ENCODE measurements at regions not wholly inside any gene's neighbourhood (a gene's known extent, or its start where the extent isn't known, plus 50 kb on each side); places are given as distances from the start of the nearest gene placed in this dataset.

DNA sequence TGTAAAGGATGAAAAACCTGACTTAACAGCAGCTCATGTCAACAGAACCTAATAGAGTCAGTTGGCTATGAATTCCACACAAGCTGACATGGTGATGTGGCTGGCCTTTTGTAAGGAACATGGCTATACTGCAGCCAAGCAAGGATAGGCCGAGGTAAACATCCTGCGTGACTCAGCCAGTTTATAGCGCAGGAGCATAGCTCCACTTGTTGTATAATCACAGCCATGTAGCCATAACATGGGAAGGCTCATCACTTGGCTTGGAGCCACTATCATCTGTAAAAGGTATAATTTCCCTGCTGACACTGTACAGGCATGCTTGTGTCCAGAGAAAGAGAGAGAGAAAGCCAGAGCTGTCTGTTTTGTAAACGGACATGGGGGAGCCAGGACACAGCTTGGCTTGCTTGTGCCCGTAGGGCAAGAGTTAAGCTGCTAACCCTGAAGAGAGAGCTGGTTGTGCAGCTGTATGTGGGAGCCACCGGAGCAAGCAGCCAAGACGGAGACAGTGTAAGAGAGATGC is 104.4 kb upstream of the PLET1 start:
- TF ChIP-seq, protein P1, sequence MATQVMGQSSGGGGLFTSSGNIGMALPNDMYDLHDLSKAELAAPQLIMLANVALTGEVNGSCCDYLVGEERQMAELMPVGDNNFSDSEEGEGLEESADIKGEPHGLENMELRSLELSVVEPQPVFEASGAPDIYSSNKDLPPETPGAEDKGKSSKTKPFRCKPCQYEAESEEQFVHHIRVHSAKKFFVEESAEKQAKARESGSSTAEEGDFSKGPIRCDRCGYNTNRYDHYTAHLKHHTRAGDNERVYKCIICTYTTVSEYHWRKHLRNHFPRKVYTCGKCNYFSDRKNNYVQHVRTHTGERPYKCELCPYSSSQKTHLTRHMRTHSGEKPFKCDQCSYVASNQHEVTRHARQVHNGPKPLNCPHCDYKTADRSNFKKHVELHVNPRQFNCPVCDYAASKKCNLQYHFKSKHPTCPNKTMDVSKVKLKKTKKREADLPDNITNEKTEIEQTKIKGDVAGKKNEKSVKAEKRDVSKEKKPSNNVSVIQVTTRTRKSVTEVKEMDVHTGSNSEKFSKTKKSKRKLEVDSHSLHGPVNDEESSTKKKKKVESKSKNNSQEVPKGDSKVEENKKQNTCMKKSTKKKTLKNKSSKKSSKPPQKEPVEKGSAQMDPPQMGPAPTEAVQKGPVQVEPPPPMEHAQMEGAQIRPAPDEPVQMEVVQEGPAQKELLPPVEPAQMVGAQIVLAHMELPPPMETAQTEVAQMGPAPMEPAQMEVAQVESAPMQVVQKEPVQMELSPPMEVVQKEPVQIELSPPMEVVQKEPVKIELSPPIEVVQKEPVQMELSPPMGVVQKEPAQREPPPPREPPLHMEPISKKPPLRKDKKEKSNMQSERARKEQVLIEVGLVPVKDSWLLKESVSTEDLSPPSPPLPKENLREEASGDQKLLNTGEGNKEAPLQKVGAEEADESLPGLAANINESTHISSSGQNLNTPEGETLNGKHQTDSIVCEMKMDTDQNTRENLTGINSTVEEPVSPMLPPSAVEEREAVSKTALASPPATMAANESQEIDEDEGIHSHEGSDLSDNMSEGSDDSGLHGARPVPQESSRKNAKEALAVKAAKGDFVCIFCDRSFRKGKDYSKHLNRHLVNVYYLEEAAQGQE (IDR thresholded peaks at IDR 0.05; ENCODE audit: insufficient read depth in 1 of 2, low read depth in 2 of 2, low read length in 2 of 2): no peak
- TF ChIP-seq SIN3A (IDR thresholded peaks at IDR 0.05; ENCODE audit: borderline replicate concordance, insufficient read depth, low read length): no peak
- TF ChIP-seq POLR2AphosphoS5 (IDR thresholded peaks at IDR 0.05; ENCODE audit: low read depth, low read length): no peak
- peak; percentile 78 for TF ChIP-seq FOXP2 (optimal IDR thresholded peaks at IDR 0.05; ENCODE audit: borderline replicate concordance, extremely low read depth, extremely low read length, insufficient read depth)
- no peak for TF ChIP-seq TAF1 (IDR thresholded peaks at IDR 0.05; ENCODE audit: borderline replicate concordance, insufficient read depth, low read length)

DNA sequence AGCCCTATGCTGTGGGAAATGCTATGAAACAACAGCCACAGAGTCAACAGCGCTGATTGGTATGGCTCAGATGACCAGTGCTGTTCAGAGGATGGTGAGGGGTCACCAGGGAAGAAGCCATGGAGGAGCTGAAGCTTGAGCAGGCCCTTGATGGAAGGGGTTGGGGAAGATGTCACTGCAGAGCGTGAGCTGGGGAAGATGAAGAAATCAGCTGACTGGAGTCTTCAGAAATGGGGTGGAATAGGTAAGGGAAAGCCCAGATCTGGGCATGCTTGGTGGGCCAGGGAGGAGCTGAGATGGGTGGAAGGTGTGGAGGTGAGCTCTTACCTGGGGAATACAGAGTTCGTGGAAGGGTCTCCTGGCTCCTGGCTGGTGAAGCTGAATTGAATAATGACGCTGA is 105.4 kb upstream of the PLET1 start:
- no peak for TF ChIP-seq POLR2AphosphoS5 (IDR thresholded peaks at IDR 0.05; ENCODE audit: low read depth, low read length)
- TF ChIP-seq FOXP2 (optimal IDR thresholded peaks at IDR 0.05; ENCODE audit: borderline replicate concordance, extremely low read depth, extremely low read length, insufficient read depth): no peak
- TF ChIP-seq, protein P1 (IDR thresholded peaks at IDR 0.05; ENCODE audit: insufficient read depth in 1 of 2, low read depth in 2 of 2, low read length in 2 of 2): no peak
- TF ChIP-seq TAF1 (IDR thresholded peaks at IDR 0.05; ENCODE audit: borderline replicate concordance, insufficient read depth, low read length): no peak
- no peak for TF ChIP-seq SIN3A (IDR thresholded peaks at IDR 0.05; ENCODE audit: borderline replicate concordance, insufficient read depth, low read length)

DNA sequence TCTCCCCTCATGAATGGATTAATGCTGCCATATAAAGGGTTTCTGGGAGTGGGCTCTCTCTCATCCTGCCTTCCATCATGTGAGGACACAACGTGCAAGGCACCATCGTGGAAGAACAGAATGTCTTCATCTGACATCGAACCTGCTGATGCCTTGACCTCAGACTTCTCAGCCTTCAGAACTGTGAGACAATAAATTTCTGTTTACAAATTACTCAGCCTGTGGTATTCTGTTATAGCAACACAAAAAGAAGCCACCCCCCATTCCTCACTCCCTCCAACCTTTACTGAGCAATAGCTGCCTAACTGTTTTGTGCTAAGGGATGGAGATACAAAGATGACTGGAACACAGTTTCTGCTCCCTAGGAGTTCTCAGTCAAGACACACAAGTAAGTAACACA is 106.1 kb upstream of the PLET1 start:
- TF ChIP-seq POLR2AphosphoS5 (IDR thresholded peaks at IDR 0.05; ENCODE audit: low read depth, low read length) (no peak), TAF1 (IDR thresholded peaks at IDR 0.05; ENCODE audit: borderline replicate concordance, insufficient read depth, low read length) (no peak), SIN3A (IDR thresholded peaks at IDR 0.05; ENCODE audit: borderline replicate concordance, insufficient read depth, low read length) (no peak), FOXP2 (optimal IDR thresholded peaks at IDR 0.05; ENCODE audit: borderline replicate concordance, extremely low read depth, extremely low read length, insufficient read depth) (no peak)
- TF ChIP-seq, protein P1 (IDR thresholded peaks at IDR 0.05; ENCODE audit: insufficient read depth in 1 of 2, low read depth in 2 of 2, low read length in 2 of 2): no peak

DNA sequence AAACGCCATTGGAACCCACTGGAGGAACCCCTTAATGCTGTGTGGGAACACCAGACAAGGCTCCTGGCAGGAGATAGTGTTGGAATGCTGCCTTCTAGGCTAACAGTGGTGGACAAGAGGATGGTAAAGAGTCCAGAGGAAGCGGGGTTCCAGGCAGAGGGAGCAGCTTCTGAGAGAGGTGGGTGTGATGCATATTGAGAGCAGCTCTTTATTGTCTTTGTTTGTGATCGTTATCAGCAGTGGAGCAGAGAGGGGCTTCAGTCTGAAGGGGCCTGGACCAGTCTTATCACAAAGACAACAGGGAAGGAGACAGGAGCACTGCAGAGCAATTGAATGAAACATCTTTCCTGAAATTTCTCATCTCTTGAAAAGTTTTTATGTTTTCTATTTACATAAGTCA is 106.8 kb upstream of the PLET1 start:
- TF ChIP-seq SIN3A (IDR thresholded peaks at IDR 0.05; ENCODE audit: borderline replicate concordance, insufficient read depth, low read length) (no peak), POLR2AphosphoS5 (IDR thresholded peaks at IDR 0.05; ENCODE audit: low read depth, low read length) (no peak), TAF1 (IDR thresholded peaks at IDR 0.05; ENCODE audit: borderline replicate concordance, insufficient read depth, low read length) (no peak), FOXP2 (optimal IDR thresholded peaks at IDR 0.05; ENCODE audit: borderline replicate concordance, extremely low read depth, extremely low read length, insufficient read depth) (no peak)
- TF ChIP-seq, protein P1 (IDR thresholded peaks at IDR 0.05; ENCODE audit: insufficient read depth in 1 of 2, low read depth in 2 of 2, low read length in 2 of 2): no peak

DNA sequence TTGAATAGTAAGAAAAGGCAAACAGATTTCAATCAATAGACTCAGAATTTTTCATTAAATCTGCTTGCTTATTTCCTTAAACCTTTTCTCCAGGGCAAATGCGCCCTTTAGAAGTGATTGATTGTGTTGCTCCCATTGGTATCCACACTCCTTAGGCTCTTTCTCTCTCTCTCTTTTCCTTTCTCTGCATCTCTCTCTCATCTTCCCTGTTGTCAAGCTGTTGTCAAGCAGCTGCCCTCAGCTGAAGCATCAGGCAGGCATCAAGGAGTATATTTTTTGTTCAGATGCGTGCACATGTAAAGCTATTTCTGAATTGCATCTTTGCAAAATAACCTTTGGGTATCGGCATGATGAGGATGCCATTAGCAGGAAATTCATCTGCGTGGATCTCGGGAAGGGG is 107.2 kb upstream of the PLET1 start:
- TF ChIP-seq, protein P1 (IDR thresholded peaks at IDR 0.05; ENCODE audit: insufficient read depth in 1 of 2, low read depth in 2 of 2, low read length in 2 of 2): no peak
- TF ChIP-seq POLR2AphosphoS5 (IDR thresholded peaks at IDR 0.05; ENCODE audit: low read depth, low read length) (no peak), FOXP2 (optimal IDR thresholded peaks at IDR 0.05; ENCODE audit: borderline replicate concordance, extremely low read depth, extremely low read length, insufficient read depth) (no peak), TAF1 (IDR thresholded peaks at IDR 0.05; ENCODE audit: borderline replicate concordance, insufficient read depth, low read length) (no peak), SIN3A (IDR thresholded peaks at IDR 0.05; ENCODE audit: borderline replicate concordance, insufficient read depth, low read length) (no peak)
